ENCODE measurements at regions not wholly inside any gene's neighbourhood (a gene's known extent, or its start where the extent isn't known, plus 50 kb on each side); places are given as distances from the start of the nearest gene placed in this dataset.
"Not testable (repeated sequence)": the region's sequence is repeated elsewhere in the genome, so short reads cannot be mapped to it uniquely, and the experiment has no call there.

- no peak for DNase-seq (ENCODE audit: low read depth)
Measured at GRCh38 chr4:10831727-10832408, 147.3 kb upstream of the CLNK start.

GRCh38 chr4:10828918-10829538, 144.5 kb upstream of the CLNK start:
- DNase-seq (ENCODE audit: low read depth), result peak; percentile 15

- no peak for DNase-seq (ENCODE audit: low read depth)
Measured at GRCh38 chr4:10821826-10822225, 137.3 kb upstream of the CLNK start.

GRCh38 chr4:10816571-10816970, 132.0 kb upstream of the CLNK start:
- DNase-seq (ENCODE audit: low read depth), result no peak

- DNase-seq (ENCODE audit: low read depth), result no peak
Measured at GRCh38 chr4:10811991-10812390, 127.4 kb upstream of the CLNK start.

GRCh38 chr4:10810411-10810810, 125.8 kb upstream of the CLNK start:
- DNase-seq (ENCODE audit: low read depth), result peak; percentile 17

GRCh38 chr4:10809905-10810304, 125.3 kb upstream of the CLNK start:
- DNase-seq (ENCODE audit: low read depth), result no peak

GRCh38 chr4:10808591-10808990, 124.0 kb upstream of the CLNK start:
- DNase-seq (ENCODE audit: low read depth), result peak; percentile 18

GRCh38 chr4:10806953-10807645, 122.5 kb upstream of the CLNK start:
- no peak for DNase-seq (ENCODE audit: low read depth)

- no peak for DNase-seq (ENCODE audit: low read depth)
Measured at GRCh38 chr4:10803713-10804343, 119.3 kb upstream of the CLNK start.

GRCh38 chr4:10787365-10787764, 102.8 kb upstream of the CLNK start:
- no peak for DNase-seq (ENCODE audit: low read depth)

- no peak for DNase-seq (ENCODE audit: low read depth)
Measured at GRCh38 chr4:10784621-10785020, 100.1 kb upstream of the CLNK start.

GRCh38 chr4:10783351-10783750, 98.8 kb upstream of the CLNK start:
- DNase-seq (ENCODE audit: low read depth), result peak; percentile 87

GRCh38 chr4:10781805-10782204, 97.2 kb upstream of the CLNK start:
- no peak for DNase-seq (ENCODE audit: low read depth)

GRCh38 chr4:10780803-10781202, 96.2 kb upstream of the CLNK start:
- not testable (repeated sequence) for DNase-seq (ENCODE audit: low read depth)

GRCh38 chr4:10775132-10775531, 90.6 kb upstream of the CLNK start:
- DNase-seq (ENCODE audit: low read depth), result not testable (repeated sequence)

GRCh38 chr4:10773656-10774055, 89.1 kb upstream of the CLNK start:
- no peak for DNase-seq (ENCODE audit: low read depth)

- DNase-seq (ENCODE audit: low read depth), result no peak
Measured at GRCh38 chr4:10773010-10773409, 88.4 kb upstream of the CLNK start.

- DNase-seq (ENCODE audit: low read depth), result no peak
Measured at GRCh38 chr4:10765386-10765785, 80.8 kb upstream of the CLNK start.

GRCh38 chr4:10762561-10762960, 78.0 kb upstream of the CLNK start:
- peak; percentile 99 for DNase-seq (ENCODE audit: low read depth)

- peak; percentile 82 for DNase-seq (ENCODE audit: low read depth)
Measured at GRCh38 chr4:10761903-10762302, 77.3 kb upstream of the CLNK start.

GRCh38 chr4:10760086-10760485, 75.5 kb upstream of the CLNK start:
- DNase-seq (ENCODE audit: low read depth), result no peak
